ENCODE measurements at regions not wholly inside any gene's neighbourhood (a gene's known extent, or its start where the extent isn't known, plus 50 kb on each side); places are given as distances from the start of the nearest gene placed in this dataset.

- no peak for DNase-seq (ENCODE audit: low read depth)
Observed at GRCh38 chr2:121969166-121969565, 213.7 kb downstream of the TSN start.

DNA sequence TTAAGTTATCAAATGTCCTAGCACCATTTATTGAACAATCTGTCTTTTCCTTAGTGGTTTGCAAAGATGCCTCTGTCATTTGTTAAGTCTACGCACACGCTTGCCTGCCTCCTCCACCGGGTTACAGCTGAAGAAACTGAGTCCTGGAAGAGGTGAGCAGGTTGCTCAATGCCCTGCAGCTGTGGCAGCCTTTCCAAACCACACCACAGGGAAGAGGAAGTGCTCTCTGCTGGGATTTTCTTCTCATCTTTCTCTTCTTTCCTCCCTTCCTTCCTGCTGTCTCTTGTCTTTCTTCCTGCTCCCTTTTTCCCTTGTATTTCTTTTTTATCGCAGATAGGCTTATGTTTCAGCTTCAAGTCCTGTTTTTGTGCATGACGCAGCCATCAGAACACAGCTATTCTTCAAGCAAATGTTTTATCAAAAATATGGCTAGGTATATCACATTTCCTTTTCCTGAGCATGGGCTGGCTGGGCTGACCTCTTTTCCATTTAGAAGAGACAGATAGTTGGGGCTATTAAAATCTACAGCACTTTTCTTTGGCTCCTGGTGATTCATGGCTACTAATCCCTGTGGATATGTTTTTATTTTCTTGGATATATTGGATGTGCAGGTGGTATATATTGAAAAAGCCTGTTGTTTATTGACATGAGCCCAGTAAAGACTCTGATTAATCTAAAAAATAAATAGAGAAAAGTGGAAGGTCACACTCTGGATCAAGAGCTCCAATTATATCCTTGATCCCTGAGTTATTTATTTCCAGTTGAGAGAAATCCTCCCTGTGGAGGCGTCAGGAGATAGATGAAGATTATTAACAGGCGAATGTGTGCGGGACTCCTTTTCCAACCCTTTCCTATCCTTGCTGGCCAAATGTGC is 214.6 kb downstream of the TSN start:
- no peak for DNase-seq (ENCODE audit: low read depth)

DNA sequence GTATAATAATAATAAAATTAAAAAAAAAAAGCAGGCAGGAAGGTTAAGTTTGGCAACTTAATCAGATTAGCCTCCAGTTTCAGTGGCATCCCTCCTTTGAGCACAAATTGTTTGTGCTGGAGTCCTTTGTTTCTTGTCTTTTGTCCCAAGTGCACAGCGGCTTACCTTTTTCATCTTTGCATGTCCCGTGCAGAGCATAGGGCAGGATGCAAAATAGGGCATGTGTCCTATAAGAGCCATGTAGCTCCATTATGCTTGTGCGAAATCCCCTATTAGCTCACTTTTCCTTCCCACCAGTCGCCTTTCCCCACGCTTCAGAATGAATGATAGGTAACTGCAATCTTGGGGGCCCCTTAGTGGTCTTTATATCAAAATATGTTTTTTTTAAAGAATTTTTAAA is 216.8 kb downstream of the TSN start:
- DNase-seq (ENCODE audit: low read depth) = no peak

DNA sequence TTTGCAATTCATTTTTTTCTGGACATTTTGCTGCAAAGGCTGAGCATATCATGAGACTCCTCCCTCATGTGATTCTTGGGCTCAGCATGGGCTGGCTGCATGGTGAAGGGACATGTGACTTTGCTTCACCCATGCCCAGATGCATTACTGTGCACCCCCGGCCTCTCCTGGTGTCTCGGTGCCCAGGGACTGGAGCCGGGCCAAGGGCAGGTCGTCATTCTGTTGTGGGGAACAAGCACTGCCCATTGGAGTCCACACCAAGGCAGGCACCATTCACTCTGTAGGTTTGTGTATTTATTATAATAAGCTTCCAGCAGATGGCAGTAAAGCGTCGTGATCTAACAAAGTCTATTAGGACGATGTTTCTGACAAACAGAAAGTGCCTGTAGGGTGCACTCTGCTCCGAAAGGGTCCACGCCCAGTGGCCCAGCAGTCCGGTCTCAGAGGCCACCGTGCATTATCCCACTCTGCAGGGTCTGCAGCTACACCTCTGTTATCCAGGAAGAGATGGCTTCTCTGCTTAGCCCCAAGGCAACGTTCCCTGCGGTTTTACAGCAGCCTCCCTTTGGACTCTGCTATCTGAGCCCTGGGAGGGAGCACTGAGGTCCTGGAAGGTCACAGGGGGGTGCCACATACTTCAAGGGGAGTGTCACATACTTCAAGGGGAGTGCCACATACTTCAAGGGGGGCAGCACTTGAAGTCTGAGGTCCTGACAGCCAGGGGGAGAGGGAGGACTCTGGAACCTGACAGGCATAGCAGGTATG is 219.6 kb downstream of the TSN start:
- peak; percentile 99 for DNase-seq (ENCODE audit: low read depth)

- no peak for DNase-seq (ENCODE audit: low read depth)
Observed at GRCh38 chr2:121976926-121977325, 221.5 kb downstream of the TSN start.

DNA sequence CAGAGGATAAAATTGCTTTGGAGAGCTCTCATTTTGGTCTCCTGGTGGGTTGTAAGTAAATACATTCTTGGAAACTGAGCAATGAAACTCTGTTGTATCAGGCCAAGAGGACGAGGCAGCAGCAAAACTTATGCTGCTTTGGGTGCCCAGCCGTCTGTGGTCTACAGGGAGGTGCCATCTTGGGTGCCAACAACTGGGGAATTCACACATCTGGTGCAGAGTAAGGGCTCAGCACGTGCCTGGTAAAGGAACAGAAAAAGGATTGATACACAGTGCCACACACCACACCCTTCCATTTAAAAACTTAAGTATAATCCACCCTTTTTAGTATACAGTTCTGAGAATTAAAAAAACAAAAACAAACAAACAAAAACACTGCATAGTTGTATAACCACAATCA is 221.9 kb downstream of the TSN start:
- no peak for DNase-seq (ENCODE audit: low read depth)

DNA sequence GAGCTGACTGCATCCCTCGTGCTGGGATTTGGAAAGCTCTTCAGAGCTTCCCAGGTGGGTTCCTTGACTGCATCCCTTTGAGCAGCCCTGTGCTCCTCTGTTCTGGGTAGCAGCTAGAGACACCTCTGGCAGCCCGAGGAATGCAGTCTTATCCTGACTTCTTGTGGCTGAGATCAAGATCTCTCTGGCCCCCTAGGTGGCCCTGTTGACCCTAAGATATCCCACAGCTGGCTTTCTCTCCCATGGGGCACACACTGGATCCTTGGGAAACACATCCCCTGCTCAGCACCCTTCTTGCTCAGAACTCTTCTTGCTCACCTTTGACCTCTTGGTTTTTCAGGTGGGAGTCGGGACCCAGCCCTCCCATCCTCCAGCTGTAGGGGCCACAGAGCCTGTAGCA is 237.2 kb downstream of the TSN start:
- DNase-seq (ENCODE audit: low read depth) = no peak

- no peak for DNase-seq (ENCODE audit: low read depth)
Observed at GRCh38 chr2:121993682-121994081, 238.2 kb downstream of the TSN start.

GRCh38 chr2:121994238-121995206 is 239.1 kb downstream of the TSN start:
- DNase-seq (ENCODE audit: low read depth) = no peak

- DNase-seq (ENCODE audit: low read depth) = no peak
Observed at GRCh38 chr2:121998751-121999150, 243.3 kb downstream of the TSN start.

- DNase-seq (ENCODE audit: low read depth) = peak; percentile 74
Observed at GRCh38 chr2:121999264-121999663, 243.8 kb downstream of the TSN start.

GRCh38 chr2:122000556-122001340 is 245.3 kb downstream of the TSN start:
- DNase-seq (ENCODE audit: low read depth) = no peak

DNA sequence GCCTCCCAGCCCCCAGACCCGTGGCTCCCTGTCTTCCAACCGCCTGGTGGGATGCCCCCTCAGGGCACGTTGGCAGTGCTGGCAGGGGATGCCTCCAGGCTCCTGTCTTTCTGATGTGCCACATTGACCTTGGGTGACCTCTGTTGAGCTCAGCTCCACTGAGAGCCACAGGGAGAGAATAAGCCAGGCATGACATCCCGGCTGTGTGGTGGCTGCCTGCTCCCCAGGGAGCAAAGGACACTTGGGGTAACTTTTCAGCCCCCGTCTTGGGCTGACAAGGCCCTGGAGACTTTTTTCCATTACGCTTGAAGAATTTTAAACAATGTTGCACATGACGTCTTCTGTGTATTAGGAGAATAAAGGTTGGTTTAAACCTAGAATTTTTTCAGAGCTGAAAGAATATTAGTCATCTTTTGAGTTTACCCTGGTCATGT is 246.0 kb downstream of the TSN start:
- no peak for DNase-seq (ENCODE audit: low read depth)

GRCh38 chr2:122003196-122003940 is 247.9 kb downstream of the TSN start:
- DNase-seq (ENCODE audit: low read depth) = no peak

DNA sequence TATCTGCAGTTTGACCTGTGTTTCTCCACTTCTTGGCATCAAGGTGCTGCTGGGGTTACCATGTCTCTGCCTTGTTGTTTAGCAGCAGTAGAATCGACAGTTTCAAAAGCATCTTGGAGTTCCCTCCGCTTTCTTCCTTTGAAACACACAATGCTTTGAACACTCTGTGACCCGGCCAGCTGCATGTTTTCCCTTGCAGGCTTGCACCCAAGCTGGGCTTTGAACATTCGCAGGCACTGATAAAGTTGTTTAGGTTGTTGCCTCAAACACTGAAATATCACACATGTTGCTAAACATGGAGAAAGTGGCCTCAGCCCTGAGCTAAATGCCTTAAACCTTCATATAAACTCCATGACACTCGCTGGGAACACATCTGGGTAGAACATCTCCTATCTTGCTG is 251.7 kb downstream of the TSN start:
- DNase-seq (ENCODE audit: low read depth) = no peak

- no peak for DNase-seq (ENCODE audit: low read depth)
Observed at GRCh38 chr2:122007577-122007976, 252.1 kb downstream of the TSN start.

DNA sequence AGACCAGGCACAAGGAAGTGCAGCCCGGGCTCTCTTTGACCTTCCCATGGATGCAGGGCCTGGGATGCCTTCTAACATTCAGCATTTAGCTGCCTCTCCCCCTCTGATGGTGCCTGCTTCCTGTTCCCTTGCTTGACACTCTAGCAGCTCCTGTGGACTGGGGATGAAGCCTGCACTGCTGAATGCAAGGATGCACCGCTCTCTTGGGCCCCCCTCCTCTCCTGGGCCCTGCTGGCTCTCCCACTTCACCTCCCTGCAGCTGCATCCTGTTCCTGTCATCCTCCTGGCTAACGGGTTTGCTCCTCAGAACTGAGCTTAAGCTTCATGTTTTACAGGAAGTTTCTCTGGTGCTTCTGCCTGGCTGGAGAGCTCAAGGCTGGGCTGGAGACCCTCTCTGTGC is 254.1 kb downstream of the TSN start:
- DNase-seq (ENCODE audit: low read depth) = no peak

GRCh38 chr2:122011493-122012270 is 256.2 kb downstream of the TSN start:
- peak; percentile 92 for DNase-seq (ENCODE audit: low read depth)

DNA sequence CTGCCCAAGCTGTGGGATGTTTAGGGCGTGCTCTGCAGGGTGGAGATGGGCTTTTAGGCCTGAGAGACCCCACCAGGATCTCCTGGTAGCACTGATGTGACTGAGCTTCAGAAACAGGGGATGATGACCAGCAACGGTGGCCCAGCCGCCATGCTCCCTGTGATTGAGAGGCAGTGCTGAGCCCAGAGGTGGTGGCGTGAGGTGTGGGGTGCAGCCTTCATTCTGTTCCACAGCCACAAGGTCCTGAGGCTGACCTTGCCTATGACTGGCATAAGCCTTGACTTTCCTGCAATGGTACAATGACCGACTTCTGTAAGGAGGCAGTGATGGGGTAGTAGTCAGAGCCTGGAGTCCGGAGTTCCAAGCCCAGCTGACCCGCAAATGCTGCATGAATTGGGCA is 263.3 kb downstream of the TSN start:
- DNase-seq (ENCODE audit: low read depth) = no peak

DNA sequence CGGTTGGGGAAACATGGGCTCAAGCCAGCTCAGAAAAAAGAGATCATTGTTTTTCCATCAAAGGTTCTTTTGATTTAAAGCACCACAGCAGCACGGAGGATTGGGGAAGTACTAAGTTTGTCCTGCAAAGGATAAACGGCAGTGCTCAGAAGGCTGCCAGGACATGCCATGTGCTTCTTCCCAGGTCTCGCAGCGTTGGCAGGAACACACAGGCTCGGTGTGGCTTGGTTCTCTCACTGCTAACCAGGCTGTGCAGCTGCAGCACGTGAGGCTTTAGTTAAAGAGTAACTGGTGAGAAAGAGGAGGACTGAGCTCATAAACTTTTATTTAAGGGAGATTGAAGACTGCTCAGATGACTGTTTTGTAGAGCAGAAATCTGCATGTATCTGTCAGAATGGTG is 264.3 kb downstream of the TSN start:
- DNase-seq (ENCODE audit: low read depth) = no peak

Measured in HS-27A (cell line).